ENCODE measurements at regions not wholly inside any gene's neighbourhood (a gene's known extent, or its start where the extent isn't known, plus 50 kb on each side); places are given as distances from the start of the nearest gene placed in this dataset.

DNA sequence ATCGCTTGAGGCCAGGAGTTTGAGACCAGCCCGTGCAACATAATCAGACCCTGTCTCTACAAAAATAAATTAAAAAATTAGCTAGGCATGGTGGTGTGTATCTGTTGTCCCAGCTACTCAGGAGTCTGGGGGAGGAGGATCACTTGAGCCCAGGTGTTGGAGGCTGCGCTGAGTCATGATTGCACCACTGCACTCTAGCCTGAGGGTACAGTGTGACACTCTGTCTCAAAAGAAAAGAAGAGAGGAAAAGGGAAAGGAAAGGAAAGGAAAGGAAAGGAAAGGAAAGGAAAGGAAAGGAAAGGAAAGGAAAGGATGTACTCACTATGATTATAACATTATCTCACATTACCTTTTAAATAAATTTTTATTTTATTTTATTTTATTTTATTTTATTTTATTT, 56.5 kb upstream of the MPP7 start:
- Histone ChIP-seq H4K20me1 (replicated peaks; ENCODE audit: control insufficient read depth, insufficient read depth, low read length) (no peaks in the 10 kb centered on the region), H3K9me1 (ENCODE audit: control insufficient read depth, insufficient read depth, low read length) (no peaks in the 10 kb centered on the region), H2AFZ (ENCODE audit: low read depth, low read length) (no peak overlapping the region), H3K4me1 (replicated peaks in 1 of 2; ENCODE audit: control insufficient read depth in 2 of 2, insufficient read depth in 2 of 2, low read length in 2 of 2) (no peaks in the 10 kb centered on the region), H3K4me2 (ENCODE audit: insufficient read depth, low read length) (no peak overlapping the region), H3K79me2 (ENCODE audit: control insufficient read depth, insufficient read depth, low read length) (no peaks in the 10 kb centered on the region), H3K9me3 (replicated peaks; ENCODE audit: control insufficient read depth, insufficient read depth, low read depth, low read length) (no peaks in the 10 kb centered on the region), H3K27me3 (ENCODE audit: control insufficient read depth in 2 of 2, insufficient read depth in 2 of 2, low read length in 2 of 2) (peaks cover 5 to 10% of the 10 kb centered on the region in 2 experiments; a peak in 4 of 5 replicates), H3K36me3 (ENCODE audit: control insufficient read depth, insufficient read depth, low read length) (no peaks in the 10 kb centered on the region), H3K9ac (ENCODE audit: insufficient read depth in 1 of 2, low read depth in 2 of 2, low read length in 2 of 2) (no peak overlapping the region), H3K4me3 (no peak overlapping the region), H3K27ac (ENCODE audit: extremely low read depth, low read depth, low read length) (no peak overlapping the region)
- ATAC-seq (no peak), FAIRE-seq (no peak), DNase-seq (ENCODE audit: extremely low read depth in 1 of 4, low spot score in 3 of 4) (no peak)
- BruUV-seq (replicated peaks), result no TSS peak
- in situ Hi-C loops (cut with MboI) (no loop called here), intact Hi-C loops (cut with micrococcal nuclease) (no loop called here)
- CTCF ChIA-PET (ENCODE audit: low intra/inter-chr PET ratio), result no interaction called here
- 0% methylated on average over 3 of the region's 3 CpGs for WGBS (ENCODE audit: insufficient coverage, low coverage, missing lambda C conversion rate)
- POLR2A ChIA-PET, result interaction anchor here (0.8 to 1.0 kb wide), 2 partner anchors 19 to 27 kb away, joined by 3 read pairs; no protein-coding TSS in a partner anchor
- TF ChIP-seq MEIS2 (IDR thresholded peaks at IDR 0.05; ENCODE audit: partially characterized antibody) (no peak), KDM2B (CRISPR knock-in tag; IDR thresholded peaks at IDR 0.05) (no peak), ELF4 (CRISPR knock-in tag; IDR thresholded peaks at IDR 0.05) (no peak), SMAD2 (IDR thresholded peaks at IDR 0.05; ENCODE audit: low read depth, low read length) (no peak), NBN (IDR thresholded peaks at IDR 0.05; ENCODE audit: low read depth) (no peak), RBM14 (IDR thresholded peaks at IDR 0.05; ENCODE audit: borderline replicate concordance, insufficient read depth, low read depth, low read length) (no peak), PTBP1 (IDR thresholded peaks at IDR 0.05; ENCODE audit: low read depth, low read length) (no peak), ZC3H8 (IDR thresholded peaks at IDR 0.05) (no peak), SMC3 (conservative IDR thresholded peaks at IDR 0.05; ENCODE audit: insufficient read depth, low read depth, low read length) (no peak), KAT2B (IDR thresholded peaks at IDR 0.05; ENCODE audit: low read depth, low read length) (no peak), ZNF384 (IDR thresholded peaks at IDR 0.05; ENCODE audit: low read depth, low read length) (no peak), CCAR2 (IDR thresholded peaks at IDR 0.05; ENCODE audit: low read depth, low read length) (no peak), SREBF2 (CRISPR knock-in tag; IDR thresholded peaks at IDR 0.05) (no peak), SPI1 (IDR thresholded peaks at IDR 0.05; ENCODE audit: borderline replicate concordance, low read depth, low read length) (no peak)
- TF ChIP-seq, protein P1, sequence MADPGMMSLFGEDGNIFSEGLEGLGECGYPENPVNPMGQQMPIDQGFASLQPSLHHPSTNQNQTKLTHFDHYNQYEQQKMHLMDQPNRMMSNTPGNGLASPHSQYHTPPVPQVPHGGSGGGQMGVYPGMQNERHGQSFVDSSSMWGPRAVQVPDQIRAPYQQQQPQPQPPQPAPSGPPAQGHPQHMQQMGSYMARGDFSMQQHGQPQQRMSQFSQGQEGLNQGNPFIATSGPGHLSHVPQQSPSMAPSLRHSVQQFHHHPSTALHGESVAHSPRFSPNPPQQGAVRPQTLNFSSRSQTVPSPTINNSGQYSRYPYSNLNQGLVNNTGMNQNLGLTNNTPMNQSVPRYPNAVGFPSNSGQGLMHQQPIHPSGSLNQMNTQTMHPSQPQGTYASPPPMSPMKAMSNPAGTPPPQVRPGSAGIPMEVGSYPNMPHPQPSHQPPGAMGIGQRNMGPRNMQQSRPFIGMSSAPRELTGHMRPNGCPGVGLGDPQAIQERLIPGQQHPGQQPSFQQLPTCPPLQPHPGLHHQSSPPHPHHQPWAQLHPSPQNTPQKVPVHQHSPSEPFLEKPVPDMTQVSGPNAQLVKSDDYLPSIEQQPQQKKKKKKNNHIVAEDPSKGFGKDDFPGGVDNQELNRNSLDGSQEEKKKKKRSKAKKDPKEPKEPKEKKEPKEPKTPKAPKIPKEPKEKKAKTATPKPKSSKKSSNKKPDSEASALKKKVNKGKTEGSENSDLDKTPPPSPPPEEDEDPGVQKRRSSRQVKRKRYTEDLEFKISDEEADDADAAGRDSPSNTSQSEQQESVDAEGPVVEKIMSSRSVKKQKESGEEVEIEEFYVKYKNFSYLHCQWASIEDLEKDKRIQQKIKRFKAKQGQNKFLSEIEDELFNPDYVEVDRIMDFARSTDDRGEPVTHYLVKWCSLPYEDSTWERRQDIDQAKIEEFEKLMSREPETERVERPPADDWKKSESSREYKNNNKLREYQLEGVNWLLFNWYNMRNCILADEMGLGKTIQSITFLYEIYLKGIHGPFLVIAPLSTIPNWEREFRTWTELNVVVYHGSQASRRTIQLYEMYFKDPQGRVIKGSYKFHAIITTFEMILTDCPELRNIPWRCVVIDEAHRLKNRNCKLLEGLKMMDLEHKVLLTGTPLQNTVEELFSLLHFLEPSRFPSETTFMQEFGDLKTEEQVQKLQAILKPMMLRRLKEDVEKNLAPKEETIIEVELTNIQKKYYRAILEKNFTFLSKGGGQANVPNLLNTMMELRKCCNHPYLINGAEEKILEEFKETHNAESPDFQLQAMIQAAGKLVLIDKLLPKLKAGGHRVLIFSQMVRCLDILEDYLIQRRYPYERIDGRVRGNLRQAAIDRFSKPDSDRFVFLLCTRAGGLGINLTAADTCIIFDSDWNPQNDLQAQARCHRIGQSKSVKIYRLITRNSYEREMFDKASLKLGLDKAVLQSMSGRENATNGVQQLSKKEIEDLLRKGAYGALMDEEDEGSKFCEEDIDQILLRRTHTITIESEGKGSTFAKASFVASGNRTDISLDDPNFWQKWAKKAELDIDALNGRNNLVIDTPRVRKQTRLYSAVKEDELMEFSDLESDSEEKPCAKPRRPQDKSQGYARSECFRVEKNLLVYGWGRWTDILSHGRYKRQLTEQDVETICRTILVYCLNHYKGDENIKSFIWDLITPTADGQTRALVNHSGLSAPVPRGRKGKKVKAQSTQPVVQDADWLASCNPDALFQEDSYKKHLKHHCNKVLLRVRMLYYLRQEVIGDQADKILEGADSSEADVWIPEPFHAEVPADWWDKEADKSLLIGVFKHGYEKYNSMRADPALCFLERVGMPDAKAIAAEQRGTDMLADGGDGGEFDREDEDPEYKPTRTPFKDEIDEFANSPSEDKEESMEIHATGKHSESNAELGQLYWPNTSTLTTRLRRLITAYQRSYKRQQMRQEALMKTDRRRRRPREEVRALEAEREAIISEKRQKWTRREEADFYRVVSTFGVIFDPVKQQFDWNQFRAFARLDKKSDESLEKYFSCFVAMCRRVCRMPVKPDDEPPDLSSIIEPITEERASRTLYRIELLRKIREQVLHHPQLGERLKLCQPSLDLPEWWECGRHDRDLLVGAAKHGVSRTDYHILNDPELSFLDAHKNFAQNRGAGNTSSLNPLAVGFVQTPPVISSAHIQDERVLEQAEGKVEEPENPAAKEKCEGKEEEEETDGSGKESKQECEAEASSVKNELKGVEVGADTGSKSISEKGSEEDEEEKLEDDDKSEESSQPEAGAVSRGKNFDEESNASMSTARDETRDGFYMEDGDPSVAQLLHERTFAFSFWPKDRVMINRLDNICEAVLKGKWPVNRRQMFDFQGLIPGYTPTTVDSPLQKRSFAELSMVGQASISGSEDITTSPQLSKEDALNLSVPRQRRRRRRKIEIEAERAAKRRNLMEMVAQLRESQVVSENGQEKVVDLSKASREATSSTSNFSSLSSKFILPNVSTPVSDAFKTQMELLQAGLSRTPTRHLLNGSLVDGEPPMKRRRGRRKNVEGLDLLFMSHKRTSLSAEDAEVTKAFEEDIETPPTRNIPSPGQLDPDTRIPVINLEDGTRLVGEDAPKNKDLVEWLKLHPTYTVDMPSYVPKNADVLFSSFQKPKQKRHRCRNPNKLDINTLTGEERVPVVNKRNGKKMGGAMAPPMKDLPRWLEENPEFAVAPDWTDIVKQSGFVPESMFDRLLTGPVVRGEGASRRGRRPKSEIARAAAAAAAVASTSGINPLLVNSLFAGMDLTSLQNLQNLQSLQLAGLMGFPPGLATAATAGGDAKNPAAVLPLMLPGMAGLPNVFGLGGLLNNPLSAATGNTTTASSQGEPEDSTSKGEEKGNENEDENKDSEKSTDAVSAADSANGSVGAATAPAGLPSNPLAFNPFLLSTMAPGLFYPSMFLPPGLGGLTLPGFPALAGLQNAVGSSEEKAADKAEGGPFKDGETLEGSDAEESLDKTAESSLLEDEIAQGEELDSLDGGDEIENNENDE (IDR thresholded peaks at IDR 0.05; ENCODE audit: low read depth, low read length), result no peak
